A673 (cell line): ENCODE measurements at regions not wholly inside any gene's neighbourhood (a gene's known extent, or its start where the extent isn't known, plus 50 kb on each side); places are given as distances from the start of the nearest gene placed in this dataset.
A peak's percentile ranks its signal among the peaks of the same experiment; 100 is the strongest.

ENCODE experiments used
- BruUV-seq: library from RNA; stranded (reverse); fragments of 400-500 nt; replicated peaks from 2 replicates; lab custom pipeline; 2021; lab: Mats Ljungman, UMichigan
- CTCF ChIA-PET: fragments of 300-600 bp; sonication (Branson Sonifier 250); formaldehyde crosslinking; loops from one replicate; lab custom pipeline; 2022; ENCODE audit warnings: antibody characterized with exemption; lab: Charles Lee
- POLR2A ChIA-PET: fragments of 300-600 bp; sonication (Branson Sonifier 250); formaldehyde crosslinking; loops from one replicate; lab custom pipeline; 2022; ENCODE audit warnings: antibody characterized with exemption; ENCODE audit not compliant: low non-redundant PET; lab: Charles Lee
- DNase-seq: peaks from one replicate; pipeline ENCODE4 v3.0.0-alpha.2; 2015; ENCODE audit warnings: low spot score
- H3K27ac ChIP-seq: fragments of 200-600 bp; sonication (generic); 2 replicates; pipeline ENCODE4 v1.5.1; 2016; ENCODE audit warnings: mixed run types, low read depth, mild to moderate bottlenecking, mixed read lengths, antibody characterized with exemption, low read length; ENCODE audit not compliant: poor library complexity, severe bottlenecking
- H3K27me3 ChIP-seq: fragments of 200-600 bp; sonication (generic); replicated peaks from 2 replicates; pipeline ENCODE4 v1.6.1; 2017; ENCODE audit warnings: mixed run types, low read depth, mild to moderate bottlenecking, mixed read lengths, antibody characterized with exemption, low read length; ENCODE audit not compliant: insufficient read depth, poor library complexity
- H3K36me3 ChIP-seq: fragments of 200-600 bp; sonication (generic); 2 replicates; pipeline ENCODE4 v1.6.1; 2016; ENCODE audit warnings: mixed run types, mild to moderate bottlenecking, mixed read lengths, antibody characterized with exemption, low read length; ENCODE audit not compliant: insufficient read depth, poor library complexity, severe bottlenecking
- H3K4me1 ChIP-seq: fragments of 200-600 bp; sonication (generic); 2 replicates; pipeline ENCODE4 v1.6.1; 2017; ENCODE audit warnings: mixed run types, mild to moderate bottlenecking, mixed read lengths, antibody characterized with exemption, low read length; ENCODE audit not compliant: insufficient read depth, poor library complexity, severe bottlenecking
- H3K4me3 ChIP-seq: fragments of 200-600 bp; sonication (generic); 2 replicates; pipeline ENCODE4 v1.5.1; 2016; ENCODE audit warnings: low read depth, mixed run types, mild to moderate bottlenecking, mixed read lengths, low read length; ENCODE audit not compliant: poor library complexity, severe bottlenecking
- H3K9me3 ChIP-seq: fragments of 200-600 bp; sonication (generic); 2 replicates; pipeline ENCODE4 v1.6.1; 2016; ENCODE audit warnings: mixed run types, low read depth, mild to moderate bottlenecking, mixed read lengths, antibody characterized with exemption, low read length; ENCODE audit not compliant: poor library complexity, severe bottlenecking
- EZH2 ChIP-seq: fragments of 200-600 bp; sonication (generic); IDR thresholded peaks from 2 replicates; pipeline ENCODE4 v1.6.1; 2017; ENCODE audit warnings: borderline replicate concordance, low read depth, mild to moderate bottlenecking, mixed read lengths, antibody characterized with exemption, low read length; ENCODE audit not compliant: poor library complexity, severe bottlenecking
- intact Hi-C: fragments of 100-400 bp; cut with micrococcal nuclease; formaldehyde crosslinking; loops from one replicate; pipeline ENCODE4 v1.10.0; 2022; ENCODE audit not compliant: unreplicated experiment
- TF ChIP-seq, protein P1 (sequence below): fragments of 300-800, 200-600 bp; sonication (generic); conservative IDR thresholded peaks from 2 replicates; pipeline ENCODE4 v1.5.1; 2017; ENCODE audit warnings: low read depth, mild to moderate bottlenecking, antibody characterized with exemption, low read length, moderate library complexity, mixed read lengths

DNA sequence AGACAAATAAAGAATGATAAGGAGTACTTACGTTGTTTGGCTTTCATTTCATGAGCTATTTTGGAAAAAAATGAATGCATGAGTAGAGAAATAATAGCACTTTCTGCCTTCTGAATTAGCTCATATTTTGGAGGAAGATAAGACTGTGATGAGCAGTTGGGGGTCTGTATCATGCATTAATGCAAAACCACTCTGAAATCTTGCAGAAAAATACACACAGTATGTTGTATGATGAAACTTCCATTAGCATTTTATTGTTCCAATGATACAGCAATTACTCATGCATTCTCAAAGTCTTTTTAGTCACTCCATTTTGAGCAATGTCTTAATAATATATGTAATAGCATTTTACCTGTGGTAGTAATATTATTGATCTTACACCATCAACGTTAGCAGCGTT lies 571.0 kb downstream of the CDH8 start:
- intact Hi-C loops: no loop called here
- Histone ChIP-seq H3K27ac (no peak overlapping the region), H3K27me3 (no peaks in the 10 kb centered on the region), H3K36me3 (no peaks in the 10 kb centered on the region), H3K4me3 (no peak overlapping the region), H3K4me1 (no peaks in the 10 kb centered on the region), H3K9me3 (no peaks in the 10 kb centered on the region)
- TF ChIP-seq, protein P1, sequence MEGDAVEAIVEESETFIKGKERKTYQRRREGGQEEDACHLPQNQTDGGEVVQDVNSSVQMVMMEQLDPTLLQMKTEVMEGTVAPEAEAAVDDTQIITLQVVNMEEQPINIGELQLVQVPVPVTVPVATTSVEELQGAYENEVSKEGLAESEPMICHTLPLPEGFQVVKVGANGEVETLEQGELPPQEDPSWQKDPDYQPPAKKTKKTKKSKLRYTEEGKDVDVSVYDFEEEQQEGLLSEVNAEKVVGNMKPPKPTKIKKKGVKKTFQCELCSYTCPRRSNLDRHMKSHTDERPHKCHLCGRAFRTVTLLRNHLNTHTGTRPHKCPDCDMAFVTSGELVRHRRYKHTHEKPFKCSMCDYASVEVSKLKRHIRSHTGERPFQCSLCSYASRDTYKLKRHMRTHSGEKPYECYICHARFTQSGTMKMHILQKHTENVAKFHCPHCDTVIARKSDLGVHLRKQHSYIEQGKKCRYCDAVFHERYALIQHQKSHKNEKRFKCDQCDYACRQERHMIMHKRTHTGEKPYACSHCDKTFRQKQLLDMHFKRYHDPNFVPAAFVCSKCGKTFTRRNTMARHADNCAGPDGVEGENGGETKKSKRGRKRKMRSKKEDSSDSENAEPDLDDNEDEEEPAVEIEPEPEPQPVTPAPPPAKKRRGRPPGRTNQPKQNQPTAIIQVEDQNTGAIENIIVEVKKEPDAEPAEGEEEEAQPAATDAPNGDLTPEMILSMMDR: no peak
- TF ChIP-seq EZH2: no peak
- ChIA-PET CTCF (no interaction called here), POLR2A (no interaction called here)
- peak; percentile 19 for DNase-seq
- BruUV-seq: no TSS peak

GRCh38 chr16:61460020-61460419 lies 576.2 kb downstream of the CDH8 start:
- H3K4me3 ChIP-seq: no peak overlapping the region
- no peaks in the 10 kb centered on the region for H3K4me1 ChIP-seq
- H3K27me3 ChIP-seq: no peaks in the 10 kb centered on the region
- no peak for DNase-seq
- POLR2A ChIA-PET: no interaction called here
- no peak overlapping the region for H3K27ac ChIP-seq
- CTCF ChIA-PET: no interaction called here
- no peak for TF ChIP-seq EZH2
- TF ChIP-seq, protein P1: no peak
- BruUV-seq: no TSS peak
- intact Hi-C loops: no loop called here
- no peaks in the 10 kb centered on the region for H3K9me3 ChIP-seq
- H3K36me3 ChIP-seq: no peaks in the 10 kb centered on the region

- H3K36me3 ChIP-seq: no peaks in the 10 kb centered on the region
- CTCF ChIA-PET: no interaction called here
- intact Hi-C loops: no loop called here
- no TSS peak for BruUV-seq
- POLR2A ChIA-PET: no interaction called here
- no peaks in the 10 kb centered on the region for H3K4me1 ChIP-seq
- H3K27me3 ChIP-seq: no peaks in the 10 kb centered on the region
- no peaks in the 10 kb centered on the region for H3K9me3 ChIP-seq
- no peak overlapping the region for H3K27ac ChIP-seq
- no peak for DNase-seq
- TF ChIP-seq, protein P1: no peak
- no peak for TF ChIP-seq EZH2
- H3K4me3 ChIP-seq: no peak overlapping the region
Observed at GRCh38 chr16:61435346-61435745, 600.9 kb downstream of the CDH8 start.
